Adrenal gland (tissue), 9 donors: ENCODE measurements at regions not wholly inside any gene's neighbourhood (a gene's known extent, or its start where the extent isn't known, plus 50 kb on each side); places are given as distances from the start of the nearest gene placed in this dataset.

Experiments used
- DNase-seq, 7 donors: peaks; one replicate each; pipeline ENCODE4 v3.0.0-alpha.2; 2019 to 2020
- H3K27ac ChIP-seq, 5 donors: fragments of 200-600 bp; sonication (generic) in 4 of 5; 1 replicate in 3 of 5; 2 replicates in 2 of 5; pipeline versions ENCODE4 v1.5.1 to v1.8.0; 2016 to 2020; ENCODE audit warnings: mild to moderate bottlenecking in 1 of 5
- H3K27me3 ChIP-seq: fragments of 200-600 bp; 2 replicates; pipeline ENCODE4 v1.8.0; 2021
- H3K36me3 ChIP-seq, 2 donors: fragments of 200-600 bp; replicated peaks in 1 of 2; 1 replicate in 1 of 2; 2 replicates in 1 of 2; pipeline versions ENCODE4 v1.5.1 to v1.8.0; 2018 to 2022
- H3K4me1 ChIP-seq, 2 donors: fragments of 200-600 bp; replicated peaks in 1 of 2; 1 replicate in 1 of 2; 2 replicates in 1 of 2; pipeline versions ENCODE4 v1.5.1 to v1.8.0; 2018 to 2021
- H3K4me3 ChIP-seq, 4 donors: fragments of 200-600 bp; sonication (generic) in 3 of 4; one replicate each; pipeline ENCODE4 v1.5.1; 2016 to 2018
- H3K9me3 ChIP-seq, 3 donors: fragments of 200-600 bp; sonication (generic) in 1 of 3; replicated peaks in 1 of 3; 1 replicate in 2 of 3; 2 replicates in 1 of 3; pipeline versions ENCODE4 v1.5.1 to v1.8.0; 2016 to 2021
- POLR2A ChIP-seq, 2 donors: fragments of 450-650 bp; IDR thresholded peaks; one replicate each; pipeline ENCODE4 v1.6.1; 2017; ENCODE audit warnings: antibody characterized with exemption in 2 of 2, mild to moderate bottlenecking in 2 of 2, moderate library complexity in 1 of 2
- WGBS, 4 donors: extraction: QIAGEN DNeasy Blood & Tissue Kit in 2 of 4; methylation state at CpG; one replicate each; pipeline versions ENCODE4 v1.1.5 to v1.1.7; 2013 to 2017; 5-methylcytosine and 5-hydroxymethylcytosine counted together
- intact Hi-C, 2 donors: fragments of 100-400 bp; cut with DNase I; formaldehyde crosslinking; loops; one replicate each; pipeline versions ENCODE4 v1.14.1 to v1.15.0; 2022 to 2023
- TF ChIP-seq, protein P1 (sequence below), 6 experiments: fragments of 450-650 bp in 4 of 6; fragments of 200-600 bp in 2 of 6; sonication (generic) in 1 of 6; IDR thresholded peaks; 1 replicate in 5 of 6; 2 replicates in 1 of 6; pipeline versions ENCODE4 v1.5.1 to v1.8.0; 2016 to 2021; ENCODE audit warnings: antibody characterized with exemption in 6 of 6, mild to moderate bottlenecking in 2 of 6, moderate library complexity in 1 of 6
- donor health status: healthy with polysubstance abuse.
- donor health status: Bipolar disorder and iron deficiency.
- donor health status: DM: yes; HTN: yes; CAD: no.
- donor health status: DM: no; HTN: no; CAD: no.
- donor health status: DM: no; HTN: no; CAD: no.

GRCh38 chr11:91691872-91692271 is 532.7 kb upstream of the FAT3 start:
- no peaks in the 10 kb centered on the region for H3K27me3 ChIP-seq
- H3K4me1 ChIP-seq, result no peaks in the 10 kb centered on the region
- H3K36me3 ChIP-seq, result no peaks in the 10 kb centered on the region
- no peak for TF ChIP-seq POLR2A (IDR thresholded peaks at IDR 0.05)
- TF ChIP-seq, protein P1, sequence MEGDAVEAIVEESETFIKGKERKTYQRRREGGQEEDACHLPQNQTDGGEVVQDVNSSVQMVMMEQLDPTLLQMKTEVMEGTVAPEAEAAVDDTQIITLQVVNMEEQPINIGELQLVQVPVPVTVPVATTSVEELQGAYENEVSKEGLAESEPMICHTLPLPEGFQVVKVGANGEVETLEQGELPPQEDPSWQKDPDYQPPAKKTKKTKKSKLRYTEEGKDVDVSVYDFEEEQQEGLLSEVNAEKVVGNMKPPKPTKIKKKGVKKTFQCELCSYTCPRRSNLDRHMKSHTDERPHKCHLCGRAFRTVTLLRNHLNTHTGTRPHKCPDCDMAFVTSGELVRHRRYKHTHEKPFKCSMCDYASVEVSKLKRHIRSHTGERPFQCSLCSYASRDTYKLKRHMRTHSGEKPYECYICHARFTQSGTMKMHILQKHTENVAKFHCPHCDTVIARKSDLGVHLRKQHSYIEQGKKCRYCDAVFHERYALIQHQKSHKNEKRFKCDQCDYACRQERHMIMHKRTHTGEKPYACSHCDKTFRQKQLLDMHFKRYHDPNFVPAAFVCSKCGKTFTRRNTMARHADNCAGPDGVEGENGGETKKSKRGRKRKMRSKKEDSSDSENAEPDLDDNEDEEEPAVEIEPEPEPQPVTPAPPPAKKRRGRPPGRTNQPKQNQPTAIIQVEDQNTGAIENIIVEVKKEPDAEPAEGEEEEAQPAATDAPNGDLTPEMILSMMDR (IDR thresholded peaks at IDR 0.05), result no peak
- no peak overlapping the region for H3K4me3 ChIP-seq
- no peak for DNase-seq
- H3K9me3 ChIP-seq, result no peaks in the 10 kb centered on the region
- intact Hi-C loops, result no loop called here
- whole genome bisulfite sequencing, 4 donors, result 79 to 92% (median 88%) methylated on average over 1 of the region's 1 CpG
- H3K27ac ChIP-seq, result no peak overlapping the region

GRCh38 chr11:91688672-91689071 is 535.9 kb upstream of the FAT3 start:
- Histone ChIP-seq H3K4me1 (no peaks in the 10 kb centered on the region), H3K27me3 (no peaks in the 10 kb centered on the region), H3K36me3 (no peaks in the 10 kb centered on the region), H3K27ac (no peak overlapping the region), H3K4me3 (no peak overlapping the region), H3K9me3 (no peaks in the 10 kb centered on the region)
- TF ChIP-seq, protein P1 (IDR thresholded peaks at IDR 0.05), result no peak
- TF ChIP-seq POLR2A (IDR thresholded peaks at IDR 0.05), result no peak
- no peak for DNase-seq
- WGBS, 4 donors, result 88 to 94% (median 92%) methylated on average over 1 of the region's 1 CpG
- intact Hi-C loops, result no loop called here

DNA sequence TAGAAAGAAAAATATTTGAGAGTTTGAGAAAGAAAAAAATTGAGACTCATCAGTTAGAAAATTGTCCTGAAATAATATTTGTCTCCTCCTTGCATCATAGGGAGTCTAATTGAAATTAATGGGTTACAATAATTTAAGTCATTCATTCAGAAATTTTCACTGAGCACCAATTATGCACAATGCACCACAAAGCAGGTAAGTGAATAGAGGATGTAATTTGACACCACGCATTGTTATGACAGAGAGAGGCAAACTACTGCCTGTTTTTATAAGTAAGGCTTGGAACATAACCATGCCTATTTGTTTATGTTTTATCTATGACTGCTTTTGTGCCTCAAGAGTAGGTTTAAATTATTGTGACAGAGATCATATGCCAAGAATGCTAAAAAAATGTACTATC is 537.9 kb upstream of the FAT3 start:
- no peak for DNase-seq

GRCh38 chr11:91686281-91686680 is 538.3 kb upstream of the FAT3 start:
- Histone ChIP-seq H3K4me3 (no peak overlapping the region), H3K27me3 (no peaks in the 10 kb centered on the region), H3K27ac (no peak overlapping the region), H3K36me3 (no peaks in the 10 kb centered on the region), H3K9me3 (no peaks in the 10 kb centered on the region), H3K4me1 (no peaks in the 10 kb centered on the region)
- no peak for DNase-seq
- 61 to 76% (median 67%) methylated on average over 3 of the region's 3 CpGs for WGBS, 4 donors
- TF ChIP-seq, protein P1 (IDR thresholded peaks at IDR 0.05), result no peak
- TF ChIP-seq POLR2A (IDR thresholded peaks at IDR 0.05), result no peak
- intact Hi-C loops, result no loop called here

More for the DNA sequence above, 537.9 kb upstream of the FAT3 start:
- intact Hi-C loops, result no loop called here
- WGBS, 4 donors, result 60 to 83% (median 73%) methylated on average over 1 of the region's 1 CpG
- Histone ChIP-seq H3K36me3 (no peaks in the 10 kb centered on the region), H3K27me3 (no peaks in the 10 kb centered on the region), H3K9me3 (no peaks in the 10 kb centered on the region), H3K4me3 (no peak overlapping the region), H3K27ac (no peak overlapping the region), H3K4me1 (no peaks in the 10 kb centered on the region)
- TF ChIP-seq, protein P1 (IDR thresholded peaks at IDR 0.05), result no peak
- no peak for TF ChIP-seq POLR2A (IDR thresholded peaks at IDR 0.05)
